Lower lobe of right lung (tissue), 2 donors: ENCODE measurements at regions not wholly inside any gene's neighbourhood (a gene's known extent, or its start where the extent isn't known, plus 50 kb on each side); places are given as distances from the start of the nearest gene placed in this dataset.
"Not testable (repeated sequence)": the region's sequence is repeated elsewhere in the genome, so short reads cannot be mapped to it uniquely, and the experiment has no call there.

Experiments
- ATAC-seq, 2 donors: fragments of 200-7000 bp; cut with Tn5 transposase; one replicate each; pipeline ENCODE4 v1.9.1; 2020 to 2022; ENCODE audit warnings: mild to moderate bottlenecking in 2 of 2, moderate library complexity in 2 of 2
- DNase-seq: peaks from one replicate; pipeline ENCODE4 v3.0.0-alpha.2; 2020
- H3K27ac ChIP-seq: fragments of 200-600 bp; one replicate; pipeline ENCODE4 v1.8.0; 2022
- H3K27me3 ChIP-seq: fragments of 200-600 bp; one replicate; pipeline ENCODE4 v1.8.0; 2022; ENCODE audit warnings: low read depth
- H3K36me3 ChIP-seq: fragments of 200-600 bp; one replicate; pipeline ENCODE4 v1.8.0; 2022; ENCODE audit warnings: mild to moderate bottlenecking
- H3K4me1 ChIP-seq: fragments of 200-600 bp; one replicate; pipeline ENCODE4 v1.8.0; 2022
- H3K4me3 ChIP-seq: fragments of 200-600 bp; one replicate; pipeline ENCODE4 v1.8.0; 2022; ENCODE audit warnings: mild to moderate bottlenecking
- H3K9me3 ChIP-seq: fragments of 200-600 bp; one replicate; pipeline ENCODE4 v1.8.0; 2022
- intact Hi-C: fragments of 100-400 bp; cut with DNase I; formaldehyde crosslinking; loops from one replicate; pipeline ENCODE4 v1.11.0; 2022
- TF ChIP-seq, protein P1 (sequence below): fragments of 200-600 bp; IDR thresholded peaks from one replicate; pipeline ENCODE4 v1.8.0; 2022; ENCODE audit warnings: antibody characterized with exemption, mild to moderate bottlenecking
- donor health status: DM: no; HTN: yes; CAD: no; lungs with severe emphysema.

DNA sequence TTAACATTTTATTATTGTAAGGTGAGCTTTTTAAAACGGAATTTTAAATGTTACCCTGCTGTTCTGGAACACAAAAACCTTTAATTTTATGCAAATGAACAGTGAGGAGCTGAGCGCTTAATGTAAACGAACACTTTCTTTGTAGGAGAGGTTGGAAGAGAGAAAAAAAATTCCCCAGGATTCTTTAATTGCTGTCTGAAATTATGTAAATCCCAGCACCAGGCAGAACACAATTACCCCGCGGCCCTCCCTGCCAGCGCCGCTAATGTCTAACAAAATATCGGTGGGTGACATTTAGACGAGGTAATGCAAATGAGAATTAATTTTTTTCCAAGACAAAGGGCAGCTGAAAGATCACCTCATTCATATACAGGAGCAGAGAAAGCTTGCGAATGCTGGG is 143.4 kb upstream of the MVB12B start:
- Histone ChIP-seq H3K27ac (no peak overlapping the region), H3K36me3 (no peaks in the 10 kb centered on the region), H3K9me3 (no peaks in the 10 kb centered on the region), H3K4me3 (no peak overlapping the region), H3K4me1 (no peaks in the 10 kb centered on the region), H3K27me3 (peaks cover 9% of the 10 kb centered on the region)
- ATAC-seq (no peak), DNase-seq (no peak)
- intact Hi-C loops = no loop called here
- TF ChIP-seq, protein P1, sequence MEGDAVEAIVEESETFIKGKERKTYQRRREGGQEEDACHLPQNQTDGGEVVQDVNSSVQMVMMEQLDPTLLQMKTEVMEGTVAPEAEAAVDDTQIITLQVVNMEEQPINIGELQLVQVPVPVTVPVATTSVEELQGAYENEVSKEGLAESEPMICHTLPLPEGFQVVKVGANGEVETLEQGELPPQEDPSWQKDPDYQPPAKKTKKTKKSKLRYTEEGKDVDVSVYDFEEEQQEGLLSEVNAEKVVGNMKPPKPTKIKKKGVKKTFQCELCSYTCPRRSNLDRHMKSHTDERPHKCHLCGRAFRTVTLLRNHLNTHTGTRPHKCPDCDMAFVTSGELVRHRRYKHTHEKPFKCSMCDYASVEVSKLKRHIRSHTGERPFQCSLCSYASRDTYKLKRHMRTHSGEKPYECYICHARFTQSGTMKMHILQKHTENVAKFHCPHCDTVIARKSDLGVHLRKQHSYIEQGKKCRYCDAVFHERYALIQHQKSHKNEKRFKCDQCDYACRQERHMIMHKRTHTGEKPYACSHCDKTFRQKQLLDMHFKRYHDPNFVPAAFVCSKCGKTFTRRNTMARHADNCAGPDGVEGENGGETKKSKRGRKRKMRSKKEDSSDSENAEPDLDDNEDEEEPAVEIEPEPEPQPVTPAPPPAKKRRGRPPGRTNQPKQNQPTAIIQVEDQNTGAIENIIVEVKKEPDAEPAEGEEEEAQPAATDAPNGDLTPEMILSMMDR = no peak

DNA sequence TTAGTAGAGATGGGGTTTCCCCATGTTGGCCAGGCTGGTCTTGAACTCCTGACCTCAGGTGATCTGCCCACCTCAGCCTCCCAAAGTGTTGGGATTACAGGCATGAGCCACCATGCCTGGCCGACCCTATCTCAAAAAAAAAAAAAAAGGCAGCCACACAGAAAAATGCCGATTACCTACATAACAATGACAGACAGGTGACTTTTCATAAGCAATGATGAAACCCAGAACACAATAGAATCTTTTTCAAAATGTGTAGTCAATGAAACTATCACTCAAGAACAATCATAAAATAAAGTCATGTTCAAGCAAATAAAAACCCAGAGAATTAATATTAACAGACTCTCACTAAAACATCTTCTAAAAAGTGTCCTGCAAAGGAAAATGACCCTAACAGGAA is 135.6 kb upstream of the MVB12B start:
- intact Hi-C loops, ATAC-seq, DNase-seq: not testable (repeated sequence)

DNA sequence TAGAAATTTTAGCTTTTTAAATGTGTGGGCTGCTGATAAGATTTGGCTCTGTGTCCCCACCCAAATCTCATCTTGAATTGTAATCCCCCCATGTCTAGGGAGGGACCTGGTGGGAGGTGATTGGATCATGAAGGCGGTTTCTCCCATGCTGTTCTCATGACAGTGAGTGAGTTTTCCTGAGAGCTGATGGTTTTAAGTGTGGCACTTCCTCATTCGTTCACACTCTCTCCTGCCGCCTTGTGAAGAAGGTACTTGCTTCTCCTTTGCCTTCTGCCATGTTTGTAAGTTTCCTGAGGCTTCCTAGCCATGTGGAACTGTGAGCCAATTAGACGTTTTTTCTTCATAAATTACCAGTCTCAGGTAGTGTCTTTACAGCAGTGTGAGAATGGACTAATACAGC is 127.8 kb upstream of the MVB12B start:
- Histone ChIP-seq H3K36me3 (no peaks in the 10 kb centered on the region), H3K4me3 (no peak overlapping the region), H3K9me3 (no peaks in the 10 kb centered on the region), H3K4me1 (no peaks in the 10 kb centered on the region), H3K27ac (no peak overlapping the region), H3K27me3 (peaks cover 10% of the 10 kb centered on the region)
- TF ChIP-seq, protein P1 = no peak
- DNase-seq = no peak
- intact Hi-C loops = no loop called here
- no peak for ATAC-seq

More for the DNA sequence above, 135.6 kb upstream of the MVB12B start:
- H3K27me3 ChIP-seq, H3K4me3 ChIP-seq, H3K4me1 ChIP-seq, H3K36me3 ChIP-seq, H3K27ac ChIP-seq, H3K9me3 ChIP-seq: not testable (repeated sequence)

DNA sequence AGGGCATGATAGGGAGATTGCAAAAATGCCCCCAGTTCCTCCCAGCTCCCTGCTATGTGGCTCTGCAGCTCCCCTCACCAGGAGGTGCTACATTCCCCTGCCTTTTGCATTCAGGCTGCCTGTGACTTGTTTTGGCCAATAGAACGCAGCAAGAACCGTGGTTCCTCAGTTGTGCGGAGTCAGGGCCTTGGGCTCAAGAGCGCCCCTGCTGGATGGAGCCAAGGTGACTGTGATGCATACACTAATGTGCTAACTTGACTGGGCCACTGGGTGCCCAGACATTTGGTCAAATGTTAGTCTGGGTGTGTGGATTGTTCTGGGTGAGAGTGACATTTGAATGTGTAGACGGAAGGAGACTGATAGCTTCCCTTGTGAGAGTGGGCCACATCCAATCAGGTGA is 123.3 kb upstream of the MVB12B start:
- no peak for ATAC-seq
- TF ChIP-seq, protein P1 = no peak
- Histone ChIP-seq H3K36me3 (no peaks in the 10 kb centered on the region), H3K9me3 (no peaks in the 10 kb centered on the region), H3K4me1 (no peaks in the 10 kb centered on the region), H3K4me3 (no peak overlapping the region), H3K27me3 (peaks cover 19% of the 10 kb centered on the region), H3K27ac (no peak overlapping the region)
- intact Hi-C loops = no loop called here
- DNase-seq = no peak

DNA sequence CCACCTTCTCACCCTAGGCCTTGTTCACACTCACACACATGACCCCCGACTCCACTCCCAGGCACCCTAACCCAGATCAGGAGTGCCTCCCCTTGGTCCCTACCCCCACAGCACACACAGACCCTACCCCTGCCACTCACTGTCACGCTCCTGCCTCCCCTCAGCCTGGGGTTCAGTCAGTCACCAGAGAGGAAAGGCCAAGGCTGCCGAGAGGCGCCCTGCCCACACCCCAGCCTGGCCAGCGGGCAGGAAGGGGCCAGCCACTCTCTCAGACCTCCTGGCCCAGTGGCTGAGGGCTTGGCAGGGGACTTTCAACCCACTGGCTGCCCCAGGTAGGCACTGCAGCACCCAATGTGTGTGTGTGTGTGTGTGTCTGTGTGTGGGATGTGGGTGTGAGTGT is 122.4 kb upstream of the MVB12B start:
- H3K9me3 ChIP-seq = no peaks in the 10 kb centered on the region
- intact Hi-C loops = no loop called here
- H3K27me3 ChIP-seq = peaks cover 19% of the 10 kb centered on the region
- no peak overlapping the region for H3K4me3 ChIP-seq
- no peak for DNase-seq
- TF ChIP-seq, protein P1 = no peak
- no peaks in the 10 kb centered on the region for H3K36me3 ChIP-seq
- H3K4me1 ChIP-seq = no peaks in the 10 kb centered on the region
- H3K27ac ChIP-seq = no peak overlapping the region
- ATAC-seq = no peak

DNA sequence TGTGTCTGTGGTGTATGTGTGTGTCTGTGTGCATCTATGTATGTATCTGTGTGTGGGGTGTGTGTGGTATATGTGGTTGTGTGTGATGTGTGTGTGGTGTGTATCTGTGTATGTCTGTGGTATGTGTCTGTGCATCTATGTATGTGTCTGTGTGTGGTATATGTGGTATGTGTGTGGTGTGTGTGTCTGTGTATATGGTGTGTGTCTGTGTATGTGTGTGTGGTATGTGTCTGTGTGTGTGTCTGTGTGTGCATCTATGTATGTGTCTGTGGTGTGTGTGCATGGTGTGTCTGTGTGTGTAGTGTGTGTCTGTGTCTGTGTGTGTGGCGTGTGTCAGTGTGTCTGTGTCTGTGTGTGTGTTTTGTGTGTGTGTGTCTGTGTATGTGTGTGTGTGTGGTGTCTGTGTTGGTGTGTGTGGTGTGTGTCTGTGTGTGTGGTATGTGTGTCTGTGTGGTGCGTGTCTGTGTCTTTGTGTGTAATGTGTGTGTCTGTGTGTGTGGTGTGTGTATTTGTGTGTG is 121.9 kb upstream of the MVB12B start:
- intact Hi-C loops = no loop called here
- Histone ChIP-seq H3K27me3 (peaks cover 19% of the 10 kb centered on the region), H3K27ac (no peak overlapping the region), H3K4me3 (no peak overlapping the region), H3K36me3 (no peaks in the 10 kb centered on the region), H3K9me3 (no peaks in the 10 kb centered on the region), H3K4me1 (no peaks in the 10 kb centered on the region)
- TF ChIP-seq, protein P1 = no peak
- DNase-seq (no peak), ATAC-seq (no peak)
